HepG2 (cell line): ENCODE measurements at regions not wholly inside any gene's neighbourhood (a gene's known extent, or its start where the extent isn't known, plus 50 kb on each side); places are given as distances from the start of the nearest gene placed in this dataset.

Experiments used
- CEBPG ChIP-seq: IDR thresholded peaks from 2 replicates; pipeline ENCODE4 v1.6.1; 2016
- GPN1 ChIP-seq: sonication (generic); formaldehyde crosslinking; IDR thresholded peaks from 2 replicates; pipeline ENCODE4 v1.5.1; 2020; ENCODE audit warnings: missing genetic modification reagents, borderline replicate concordance
- KLF16 ChIP-seq, 2 experiments: sonication (generic) in 1 of 2; formaldehyde crosslinking in 1 of 2; IDR thresholded peaks; 2 replicates each; pipeline versions ENCODE4 v1.6.1 to v1.8.0; 2016 to 2023; ENCODE audit warnings: missing genetic modification reagents in 2 of 2, missing compliant biosample characterization in 1 of 2
- MAZ ChIP-seq, 2 experiments: sonication (generic) in 1 of 2; formaldehyde crosslinking in 1 of 2; IDR thresholded peaks; 2 replicates each; pipeline versions ENCODE4 v1.5.0 to v1.6.1; 2012 to 2020; ENCODE audit warnings: low read depth in 2 of 2, mild to moderate bottlenecking in 2 of 2, borderline replicate concordance in 1 of 2, improper control_type of control experiment in 1 of 2, low read length in 1 of 2, missing genetic modification reagents in 1 of 2, moderate library complexity in 1 of 2
- NR2C2 ChIP-seq: sonication (generic); formaldehyde crosslinking; IDR thresholded peaks from 2 replicates; pipeline ENCODE4 v1.4.0; 2020; ENCODE audit warnings: missing genetic modification reagents, mild to moderate bottlenecking, moderate library complexity, borderline replicate concordance
- NRL ChIP-seq: sonication (generic); formaldehyde crosslinking; IDR thresholded peaks from 2 replicates; pipeline ENCODE4 v1.5.0; 2020; ENCODE audit warnings: missing genetic modification reagents, mild to moderate bottlenecking, moderate library complexity, borderline replicate concordance
- POLR2A ChIP-seq, 2 experiments: IDR thresholded peaks; 2 replicates each; pipeline ENCODE4 v1.6.1; 2011; ENCODE audit warnings: low read depth in 2 of 2, low read length in 2 of 2, mild to moderate bottlenecking in 1 of 2, moderate library complexity in 1 of 2; ENCODE audit not compliant: insufficient read depth in 1 of 2
- POLR2G ChIP-seq: fragments of 200-400 bp; formaldehyde crosslinking; IDR thresholded peaks from 2 replicates; pipeline ENCODE4 v1.6.1; 2018; ENCODE audit warnings: mild to moderate bottlenecking, low read depth, low read length, moderate library complexity
- SMAD3 ChIP-seq: sonication (generic); formaldehyde crosslinking; IDR thresholded peaks from 2 replicates; pipeline ENCODE4 v1.4.0; 2020; ENCODE audit warnings: missing genetic modification reagents
- SRY ChIP-seq: sonication (generic); formaldehyde crosslinking; IDR thresholded peaks from 2 replicates; pipeline ENCODE4 v1.8.0; 2022; ENCODE audit warnings: mild to moderate bottlenecking, missing genetic modification reagents
- ZFP36 ChIP-seq: fragments of 150-350 bp; IDR thresholded peaks from 2 replicates; pipeline ENCODE4 v1.6.1; 2018; ENCODE audit warnings: borderline replicate concordance, low read length, low read depth; ENCODE audit not compliant: partially characterized antibody
- ZMYM4 ChIP-seq: sonication (generic); formaldehyde crosslinking; IDR thresholded peaks from 2 replicates; pipeline ENCODE4 v1.8.1; 2023; ENCODE audit warnings: mild to moderate bottlenecking, missing genetic modification reagents
- ZNF235 ChIP-seq: sonication (generic); formaldehyde crosslinking; IDR thresholded peaks from 2 replicates; pipeline ENCODE4 v1.8.1; 2023; ENCODE audit warnings: mild to moderate bottlenecking, missing genetic modification reagents, borderline replicate concordance
- ZNF292 ChIP-seq: sonication (generic); formaldehyde crosslinking; IDR thresholded peaks from 2 replicates; pipeline ENCODE4 v1.8.1; 2022; ENCODE audit warnings: mild to moderate bottlenecking, low read depth, missing genetic modification reagents, borderline replicate concordance
- ZNF337 ChIP-seq: sonication (generic); formaldehyde crosslinking; IDR thresholded peaks from 2 replicates; pipeline ENCODE4 v1.5.1; 2020; ENCODE audit warnings: missing genetic modification reagents, low read depth, mild to moderate bottlenecking, borderline replicate concordance
- ZNF350 ChIP-seq: sonication (generic); formaldehyde crosslinking; IDR thresholded peaks from 2 replicates; pipeline ENCODE4 v1.4.0; 2020; ENCODE audit warnings: mild to moderate bottlenecking, low read depth, missing genetic modification reagents, borderline replicate concordance
- ZNF44 ChIP-seq: sonication (generic); formaldehyde crosslinking; IDR thresholded peaks from 2 replicates; pipeline ENCODE4 v1.5.1; 2020; ENCODE audit warnings: mild to moderate bottlenecking, missing genetic modification reagents
- ZNF451 ChIP-seq: sonication (generic); formaldehyde crosslinking; IDR thresholded peaks from 2 replicates; pipeline ENCODE4 v1.5.0; 2020; ENCODE audit warnings: mild to moderate bottlenecking, missing genetic modification reagents
- ZNF746 ChIP-seq: sonication (generic); formaldehyde crosslinking; IDR thresholded peaks from 2 replicates; pipeline ENCODE4 v1.8.0; 2022; ENCODE audit warnings: mild to moderate bottlenecking, missing genetic modification reagents
- ZNF782 ChIP-seq: sonication (generic); formaldehyde crosslinking; IDR thresholded peaks from 2 replicates; pipeline ENCODE4 v1.4.0; 2020; ENCODE audit warnings: missing genetic modification reagents, mild to moderate bottlenecking, borderline replicate concordance
- TF ChIP-seq, protein P1 (sequence below): sonication (generic); formaldehyde crosslinking; conservative IDR thresholded peaks from 2 replicates; pipeline ENCODE4 v1.4.0; 2020; ENCODE audit warnings: missing genetic modification reagents
- TF ChIP-seq, protein P2 (sequence below): sonication (generic); formaldehyde crosslinking; IDR thresholded peaks from 2 replicates; pipeline ENCODE4 v1.4.0; 2020; ENCODE audit warnings: missing genetic modification reagents, borderline replicate concordance
- TF ChIP-seq, protein P3 (sequence below): sonication (generic); formaldehyde crosslinking; IDR thresholded peaks from 2 replicates; pipeline ENCODE4 v1.9.0; 2022; ENCODE audit warnings: low read depth, missing genetic modification reagents
- TF ChIP-seq, protein P4 (sequence below): sonication (generic); formaldehyde crosslinking; conservative IDR thresholded peaks from 2 replicates; pipeline ENCODE4 v1.8.1; 2023; ENCODE audit warnings: missing genetic modification reagents

DNA sequence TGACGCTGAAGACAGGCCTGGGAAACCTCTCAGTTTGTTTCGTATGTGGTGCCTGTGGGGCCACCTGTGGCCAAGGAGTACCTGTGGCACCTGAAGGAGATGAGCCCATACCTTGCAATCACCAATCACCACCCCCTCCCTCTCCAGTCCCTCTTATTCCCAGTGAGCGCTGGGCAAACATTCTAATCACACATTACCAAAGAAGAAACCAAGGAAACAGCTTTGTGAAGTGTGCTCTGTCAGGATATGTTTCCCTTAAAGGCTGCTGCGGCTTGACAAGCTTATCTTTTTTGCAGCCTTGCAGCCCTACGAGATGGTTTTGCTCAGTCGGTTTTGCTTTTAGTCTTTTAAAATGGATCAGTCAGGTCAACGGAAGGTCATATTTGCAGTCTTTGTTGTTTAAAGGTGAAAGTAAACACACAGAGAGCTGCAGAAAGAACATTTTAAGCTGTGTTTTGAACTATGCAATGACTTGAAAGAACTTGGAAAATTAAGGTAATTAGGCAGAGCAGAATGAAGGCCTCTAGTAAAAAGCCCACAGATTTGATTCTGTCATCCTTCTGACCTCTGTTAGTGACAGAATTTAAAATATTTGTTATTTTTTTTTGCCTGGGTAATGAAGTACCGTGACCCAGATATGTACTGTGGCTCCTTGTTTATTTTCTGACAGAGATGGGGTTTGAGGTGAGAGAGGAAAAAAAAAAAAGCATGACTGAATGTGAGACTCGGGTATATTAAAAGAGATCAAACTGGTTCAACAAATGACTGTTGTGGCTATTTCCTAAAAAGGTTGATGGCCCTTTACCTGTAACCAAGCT, 461.4 kb downstream of the NSUN3 start (continued):
- TF ChIP-seq KLF16 (CRISPR knock-in tag; IDR thresholded peaks at IDR 0.05) (peak in 1 of 2 experiments; percentile 36; a peak in 1 of 4 replicates), POLR2G (no peak), ZNF292 (CRISPR knock-in tag) (peak; percentile 49; the same call in 1 of the 2 replicates), GPN1 (no peak), SMAD3 (CRISPR knock-in tag) (0 out of 2 replicates have a peak, but pooled peaks have one; percentile 22), ZNF337 (CRISPR knock-in tag) (no peak), NR2C2 (CRISPR knock-in tag) (no peak), ZNF350 (CRISPR knock-in tag) (no peak), NRL (CRISPR knock-in tag) (no peak), ZMYM4 (CRISPR knock-in tag) (peak; percentile 14; the same call in 1 of the 2 replicates), ZFP36 (no peak), SRY (CRISPR knock-in tag) (no peak), POLR2A (IDR thresholded peaks at IDR 0.05; ENCODE audit: insufficient read depth in 1 of 2, low read depth in 2 of 2, low read length in 2 of 2) (no peak), CEBPG (CRISPR knock-in tag) (no peak), MAZ (IDR thresholded peaks at IDR 0.05; ENCODE audit: borderline replicate concordance, low read depth, low read length) (no peak), MAZ (CRISPR knock-in tag; IDR thresholded peaks at IDR 0.05; ENCODE audit: low read depth) (0 out of 2 replicates have a peak, but pooled peaks have one; percentile 31), ZNF235 (CRISPR knock-in tag) (no peak), ZNF451 (no peak), ZNF44 (CRISPR knock-in tag) (no peak), ZNF746 (no peak), ZNF782 (no peak)
- TF ChIP-seq, protein P1, sequence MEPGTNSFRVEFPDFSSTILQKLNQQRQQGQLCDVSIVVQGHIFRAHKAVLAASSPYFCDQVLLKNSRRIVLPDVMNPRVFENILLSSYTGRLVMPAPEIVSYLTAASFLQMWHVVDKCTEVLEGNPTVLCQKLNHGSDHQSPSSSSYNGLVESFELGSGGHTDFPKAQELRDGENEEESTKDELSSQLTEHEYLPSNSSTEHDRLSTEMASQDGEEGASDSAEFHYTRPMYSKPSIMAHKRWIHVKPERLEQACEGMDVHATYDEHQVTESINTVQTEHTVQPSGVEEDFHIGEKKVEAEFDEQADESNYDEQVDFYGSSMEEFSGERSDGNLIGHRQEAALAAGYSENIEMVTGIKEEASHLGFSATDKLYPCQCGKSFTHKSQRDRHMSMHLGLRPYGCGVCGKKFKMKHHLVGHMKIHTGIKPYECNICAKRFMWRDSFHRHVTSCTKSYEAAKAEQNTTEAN (CRISPR knock-in tag), result no peak
- TF ChIP-seq, protein P2, sequence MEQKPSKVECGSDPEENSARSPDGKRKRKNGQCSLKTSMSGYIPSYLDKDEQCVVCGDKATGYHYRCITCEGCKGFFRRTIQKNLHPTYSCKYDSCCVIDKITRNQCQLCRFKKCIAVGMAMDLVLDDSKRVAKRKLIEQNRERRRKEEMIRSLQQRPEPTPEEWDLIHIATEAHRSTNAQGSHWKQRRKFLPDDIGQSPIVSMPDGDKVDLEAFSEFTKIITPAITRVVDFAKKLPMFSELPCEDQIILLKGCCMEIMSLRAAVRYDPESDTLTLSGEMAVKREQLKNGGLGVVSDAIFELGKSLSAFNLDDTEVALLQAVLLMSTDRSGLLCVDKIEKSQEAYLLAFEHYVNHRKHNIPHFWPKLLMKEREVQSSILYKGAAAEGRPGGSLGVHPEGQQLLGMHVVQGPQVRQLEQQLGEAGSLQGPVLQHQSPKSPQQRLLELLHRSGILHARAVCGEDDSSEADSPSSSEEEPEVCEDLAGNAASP (CRISPR knock-in tag), result 0 out of 2 replicates have a peak, but pooled peaks have one; percentile 37
- TF ChIP-seq, protein P3, sequence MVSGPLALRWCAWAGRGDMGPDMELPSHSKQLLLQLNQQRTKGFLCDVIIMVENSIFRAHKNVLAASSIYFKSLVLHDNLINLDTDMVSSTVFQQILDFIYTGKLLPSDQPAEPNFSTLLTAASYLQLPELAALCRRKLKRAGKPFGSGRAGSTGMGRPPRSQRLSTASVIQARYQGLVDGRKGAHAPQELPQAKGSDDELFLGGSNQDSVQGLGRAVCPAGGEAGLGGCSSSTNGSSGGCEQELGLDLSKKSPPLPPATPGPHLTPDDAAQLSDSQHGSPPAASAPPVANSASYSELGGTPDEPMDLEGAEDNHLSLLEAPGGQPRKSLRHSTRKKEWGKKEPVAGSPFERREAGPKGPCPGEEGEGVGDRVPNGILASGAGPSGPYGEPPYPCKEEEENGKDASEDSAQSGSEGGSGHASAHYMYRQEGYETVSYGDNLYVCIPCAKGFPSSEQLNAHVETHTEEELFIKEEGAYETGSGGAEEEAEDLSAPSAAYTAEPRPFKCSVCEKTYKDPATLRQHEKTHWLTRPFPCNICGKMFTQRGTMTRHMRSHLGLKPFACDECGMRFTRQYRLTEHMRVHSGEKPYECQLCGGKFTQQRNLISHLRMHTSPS (CRISPR knock-in tag), result no peak
- TF ChIP-seq, protein P4, sequence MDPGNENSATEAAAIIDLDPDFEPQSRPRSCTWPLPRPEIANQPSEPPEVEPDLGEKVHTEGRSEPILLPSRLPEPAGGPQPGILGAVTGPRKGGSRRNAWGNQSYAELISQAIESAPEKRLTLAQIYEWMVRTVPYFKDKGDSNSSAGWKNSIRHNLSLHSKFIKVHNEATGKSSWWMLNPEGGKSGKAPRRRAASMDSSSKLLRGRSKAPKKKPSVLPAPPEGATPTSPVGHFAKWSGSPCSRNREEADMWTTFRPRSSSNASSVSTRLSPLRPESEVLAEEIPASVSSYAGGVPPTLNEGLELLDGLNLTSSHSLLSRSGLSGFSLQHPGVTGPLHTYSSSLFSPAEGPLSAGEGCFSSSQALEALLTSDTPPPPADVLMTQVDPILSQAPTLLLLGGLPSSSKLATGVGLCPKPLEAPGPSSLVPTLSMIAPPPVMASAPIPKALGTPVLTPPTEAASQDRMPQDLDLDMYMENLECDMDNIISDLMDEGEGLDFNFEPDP, result no peak
